ENCODE measurements at regions not wholly inside any gene's neighbourhood (a gene's known extent, or its start where the extent isn't known, plus 50 kb on each side); places are given as distances from the start of the nearest gene placed in this dataset.

GRCh38 chr16:26806657-26807056 lies 260.1 kb upstream of the C16orf82 start:
- RAD21 ChIA-PET (ENCODE audit: unreplicated experiment), result no interaction called here

More at GRCh38 chr16:26806657-26807056, 260.1 kb upstream of the C16orf82 start:
- Histone ChIP-seq H3K27ac (ENCODE audit: control insufficient read depth, insufficient read depth) (no peak overlapping the region), H3K9ac (ENCODE audit: control insufficient read depth, insufficient read depth, low read length) (no peak overlapping the region), H4K20me1 (ENCODE audit: control insufficient read depth, insufficient read depth) (no peaks in the 10 kb centered on the region), H3K27me3 (replicated peaks in 1 of 2; ENCODE audit: control insufficient read depth in 2 of 2, insufficient read depth in 2 of 2, low read length in 1 of 2) (no peaks in the 10 kb centered on the region), H3K36me3 (ENCODE audit: control insufficient read depth in 2 of 2, insufficient read depth in 2 of 2, low read length in 1 of 2) (no peaks in the 10 kb centered on the region), H3K79me2 (ENCODE audit: control insufficient read depth, insufficient read depth, low read length) (no peaks in the 10 kb centered on the region), H3K9me3 (replicated peaks; ENCODE audit: control insufficient read depth, insufficient read depth, low read length) (no peaks in the 10 kb centered on the region), H2AFZ (ENCODE audit: control insufficient read depth, low read depth, low read length) (no peak overlapping the region), H3K4me1 (ENCODE audit: control insufficient read depth, insufficient read depth, low read length) (no peaks in the 10 kb centered on the region), H3K4me2 (ENCODE audit: control insufficient read depth, insufficient read depth) (no peak overlapping the region), H3K4me3 (no peak overlapping the region)
- DNase-seq (ENCODE audit: low read depth, low spot score) (no peak), FAIRE-seq (no peak), ATAC-seq (no peak)
- SMC1A ChIA-PET (ENCODE audit: uncharacterized antibody, unreplicated experiment), result no interaction called here
- CTCF ChIA-PET, result no interaction called here
- intact Hi-C loops (cut with micrococcal nuclease; ENCODE audit: unreplicated experiment), result no loop called here
- no TSS peak for BruUV-seq (replicated peaks)
- in situ Hi-C loops (cut with MboI), result no loop called here
- 25% methylated on average over 6 of the region's 6 CpGs for WGBS (ENCODE audit: insufficient coverage, insufficient replicate concordance, low lambda C conversion rate, missing lambda C conversion rate)
- no peak for TF ChIP-seq CHD2 (IDR thresholded peaks at IDR 0.05; ENCODE audit: borderline replicate concordance, low read depth, low read length)
- no peak for TF ChIP-seq SPI1 (IDR thresholded peaks at IDR 0.05; ENCODE audit: borderline replicate concordance, insufficient read depth, low read depth, low read length)
- TF ChIP-seq RUNX3 (IDR thresholded peaks at IDR 0.05; ENCODE audit: low read length), result no peak
- no peak for TF ChIP-seq SMAD1 (IDR thresholded peaks at IDR 0.05; ENCODE audit: low read depth, partially characterized antibody)
- TF ChIP-seq TAF1 (IDR thresholded peaks at IDR 0.05; ENCODE audit: borderline replicate concordance, low read depth, low read length), result no peak
- TF ChIP-seq NR2C2 (IDR thresholded peaks at IDR 0.05; ENCODE audit: borderline replicate concordance, control insufficient read depth, insufficient read length, low read depth), result no peak
- TF ChIP-seq SIX5 (IDR thresholded peaks at IDR 0.05; ENCODE audit: low read depth, low read length, severe bottlenecking), result no peak
- no peak for TF ChIP-seq BMI1 (IDR thresholded peaks at IDR 0.05; ENCODE audit: borderline replicate concordance)
- TF ChIP-seq LARP7 (IDR thresholded peaks at IDR 0.05), result no peak
- no peak for TF ChIP-seq NFYB (IDR thresholded peaks at IDR 0.05; ENCODE audit: insufficient read depth, low read depth, low read length)
- TF ChIP-seq NKRF (conservative IDR thresholded peaks at IDR 0.05), result no peak
- no peak for TF ChIP-seq SREBF1 (IDR thresholded peaks at IDR 0.05; ENCODE audit: low read length)
- no peak for TF ChIP-seq CBX3 (IDR thresholded peaks at IDR 0.05; ENCODE audit: borderline replicate concordance, low read depth)
- no peak for TF ChIP-seq ATF7 (IDR thresholded peaks at IDR 0.05; ENCODE audit: low read depth)
- POLR2A ChIA-PET, result no interaction called here

Measured in GM12878 (cell line).